ENCODE measurements at regions not wholly inside any gene's neighbourhood (a gene's known extent, or its start where the extent isn't known, plus 50 kb on each side); places are given as distances from the start of the nearest gene placed in this dataset.

DNA sequence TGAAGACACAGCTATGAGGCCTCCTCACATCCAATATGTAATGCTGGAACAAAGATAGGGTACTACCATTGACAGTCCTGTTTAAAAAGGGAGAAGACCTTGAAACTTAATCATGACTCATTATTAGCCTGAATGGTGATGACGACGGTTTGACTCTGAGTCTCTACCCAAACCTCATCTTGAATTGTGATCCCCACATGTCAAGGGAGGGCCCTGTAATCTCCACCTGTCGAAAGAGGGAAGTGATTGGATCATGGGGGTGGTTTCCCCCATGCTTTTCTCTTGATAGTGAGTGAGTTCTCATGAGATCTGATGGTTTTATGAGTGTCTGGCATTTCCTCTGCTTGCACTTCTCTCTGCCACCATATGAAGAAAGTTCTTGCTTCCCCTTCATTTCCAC is 395.3 kb upstream of the CPEB2 start:
- H3K23ac ChIP-seq (ENCODE audit: low read length): no peak overlapping the region
- H4K91ac ChIP-seq (ENCODE audit: low read depth, low read length): no peak overlapping the region
- no peak overlapping the region for H2AFZ ChIP-seq (ENCODE audit: insufficient read depth, low read length, poor library complexity)
- H2BK5ac ChIP-seq (ENCODE audit: low read depth, low read length, poor library complexity): no peak overlapping the region
- H3K14ac ChIP-seq (ENCODE audit: low read length): no peak overlapping the region
- no peaks in the 10 kb centered on the region for H3K36me3 ChIP-seq (ENCODE audit: control insufficient read depth in 1 of 2, insufficient read depth in 2 of 2, low read length in 2 of 2)
- no peak overlapping the region for H3K4me2 ChIP-seq (ENCODE audit: low read length)
- no peak overlapping the region for H3K9ac ChIP-seq (ENCODE audit: low read length)
- H4K12ac ChIP-seq (ENCODE audit: low read depth, low read length): no peak overlapping the region
- no peaks in the 10 kb centered on the region for H3K4me1 ChIP-seq (ENCODE audit: control insufficient read depth in 1 of 2, insufficient read depth in 2 of 2, low read length in 2 of 2)
- H3K18ac ChIP-seq (ENCODE audit: low read length): no peak overlapping the region
- H2AK5ac ChIP-seq (ENCODE audit: low read length): no peak overlapping the region
- H3K9me3 ChIP-seq (ENCODE audit: insufficient read depth, low read depth, low read length): peaks cover 2% of the 10 kb centered on the region
- WGBS (ENCODE audit: extremely low coverage, insufficient coverage, insufficient read length): no CpG with 5 or more reads among the region's 3 CpGs
- no peak overlapping the region for H4K8ac ChIP-seq (ENCODE audit: low read depth, low read length)
- no peak overlapping the region for H2BK120ac ChIP-seq (ENCODE audit: insufficient read depth, low read length, poor library complexity)
- H3K27me3 ChIP-seq (ENCODE audit: insufficient read depth, low read length): no peaks in the 10 kb centered on the region
- H3K4ac ChIP-seq (ENCODE audit: low read depth, low read length): no peak overlapping the region
- H3K27ac ChIP-seq (ENCODE audit: low read depth, low read length): no peak overlapping the region
- DNase-seq: no peak
- no peak overlapping the region for H3K4me3 ChIP-seq (ENCODE audit: low read depth, low read length)
- no peaks in the 10 kb centered on the region for H3K79me1 ChIP-seq (ENCODE audit: low read length)
- no peaks in the 10 kb centered on the region for H3K79me2 ChIP-seq (ENCODE audit: control insufficient read depth, insufficient read depth, low read length, poor library complexity)
- H2BK12ac ChIP-seq (ENCODE audit: low read length): no peak overlapping the region

DNA sequence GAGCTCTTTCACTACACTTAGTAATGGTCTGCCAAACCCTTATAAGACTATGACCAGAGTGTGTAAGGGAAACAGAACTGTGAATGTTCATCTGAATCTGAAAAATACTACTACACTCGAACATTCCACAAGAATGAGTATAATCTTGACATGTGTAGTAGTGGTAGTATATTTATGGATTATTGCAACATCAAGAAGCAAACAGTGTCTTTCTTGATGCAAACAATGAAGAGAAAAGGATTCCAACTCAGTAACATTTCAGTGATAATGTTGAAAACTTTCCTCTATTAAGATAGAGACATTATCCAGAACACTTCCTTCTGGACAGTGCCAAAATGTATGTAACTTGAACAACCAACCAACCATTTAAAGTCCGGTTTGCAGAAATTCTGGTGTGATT is 394.7 kb upstream of the CPEB2 start:
- no peaks in the 10 kb centered on the region for H3K27me3 ChIP-seq (ENCODE audit: insufficient read depth, low read length)
- no peak overlapping the region for H3K27ac ChIP-seq (ENCODE audit: low read depth, low read length)
- no peak overlapping the region for H2AFZ ChIP-seq (ENCODE audit: insufficient read depth, low read length, poor library complexity)
- no CpG with 5 or more reads among the region's 2 CpGs for WGBS (ENCODE audit: extremely low coverage, insufficient coverage, insufficient read length)
- no peak overlapping the region for H3K18ac ChIP-seq (ENCODE audit: low read length)
- no peak overlapping the region for H4K91ac ChIP-seq (ENCODE audit: low read depth, low read length)
- H3K9me3 ChIP-seq (ENCODE audit: insufficient read depth, low read depth, low read length): peaks cover 2% of the 10 kb centered on the region
- no peak overlapping the region for H2AK5ac ChIP-seq (ENCODE audit: low read length)
- H2BK120ac ChIP-seq (ENCODE audit: insufficient read depth, low read length, poor library complexity): no peak overlapping the region
- H3K9ac ChIP-seq (ENCODE audit: low read length): no peak overlapping the region
- H3K4ac ChIP-seq (ENCODE audit: low read depth, low read length): no peak overlapping the region
- H3K14ac ChIP-seq (ENCODE audit: low read length): no peak overlapping the region
- no peak overlapping the region for H4K12ac ChIP-seq (ENCODE audit: low read depth, low read length)
- no peak for DNase-seq
- H3K4me3 ChIP-seq (ENCODE audit: low read depth, low read length): no peak overlapping the region
- H2BK12ac ChIP-seq (ENCODE audit: low read length): no peak overlapping the region
- H3K4me2 ChIP-seq (ENCODE audit: low read length): no peak overlapping the region
- no peaks in the 10 kb centered on the region for H3K36me3 ChIP-seq (ENCODE audit: control insufficient read depth in 1 of 2, insufficient read depth in 2 of 2, low read length in 2 of 2)
- H3K79me1 ChIP-seq (ENCODE audit: low read length): no peaks in the 10 kb centered on the region
- no peaks in the 10 kb centered on the region for H3K79me2 ChIP-seq (ENCODE audit: control insufficient read depth, insufficient read depth, low read length, poor library complexity)
- H3K4me1 ChIP-seq (ENCODE audit: control insufficient read depth in 1 of 2, insufficient read depth in 2 of 2, low read length in 2 of 2): no peaks in the 10 kb centered on the region
- H2BK5ac ChIP-seq (ENCODE audit: low read depth, low read length, poor library complexity): no peak overlapping the region
- no peak overlapping the region for H3K23ac ChIP-seq (ENCODE audit: low read length)
- H4K8ac ChIP-seq (ENCODE audit: low read depth, low read length): no peak overlapping the region

GRCh38 chr4:14608630-14609029 is 393.7 kb upstream of the CPEB2 start:
- Histone ChIP-seq H3K79me1 (ENCODE audit: low read length) (no peaks in the 10 kb centered on the region), H3K4ac (ENCODE audit: low read depth, low read length) (no peak overlapping the region), H3K4me3 (ENCODE audit: low read depth, low read length) (no peak overlapping the region), H4K8ac (ENCODE audit: low read depth, low read length) (no peak overlapping the region), H3K27me3 (ENCODE audit: insufficient read depth, low read length) (no peaks in the 10 kb centered on the region), H2BK12ac (ENCODE audit: low read length) (no peak overlapping the region), H2AFZ (ENCODE audit: insufficient read depth, low read length, poor library complexity) (no peak overlapping the region), H3K14ac (ENCODE audit: low read length) (no peak overlapping the region), H3K18ac (ENCODE audit: low read length) (no peak overlapping the region), H2BK120ac (ENCODE audit: insufficient read depth, low read length, poor library complexity) (no peak overlapping the region), H4K91ac (ENCODE audit: low read depth, low read length) (no peak overlapping the region), H3K79me2 (ENCODE audit: control insufficient read depth, insufficient read depth, low read length, poor library complexity) (no peaks in the 10 kb centered on the region), H2AK5ac (ENCODE audit: low read length) (no peak overlapping the region), H3K36me3 (ENCODE audit: control insufficient read depth in 1 of 2, insufficient read depth in 2 of 2, low read length in 2 of 2) (no peaks in the 10 kb centered on the region), H3K27ac (ENCODE audit: low read depth, low read length) (no peak overlapping the region), H3K9me3 (ENCODE audit: insufficient read depth, low read depth, low read length) (peaks cover 2% of the 10 kb centered on the region), H3K9ac (ENCODE audit: low read length) (no peak overlapping the region), H3K4me1 (ENCODE audit: control insufficient read depth in 1 of 2, insufficient read depth in 2 of 2, low read length in 2 of 2) (no peaks in the 10 kb centered on the region), H3K23ac (ENCODE audit: low read length) (no peak overlapping the region), H2BK5ac (ENCODE audit: low read depth, low read length, poor library complexity) (no peak overlapping the region), H4K12ac (ENCODE audit: low read depth, low read length) (no peak overlapping the region), H3K4me2 (ENCODE audit: low read length) (no peak overlapping the region)
- no peak for DNase-seq

DNA sequence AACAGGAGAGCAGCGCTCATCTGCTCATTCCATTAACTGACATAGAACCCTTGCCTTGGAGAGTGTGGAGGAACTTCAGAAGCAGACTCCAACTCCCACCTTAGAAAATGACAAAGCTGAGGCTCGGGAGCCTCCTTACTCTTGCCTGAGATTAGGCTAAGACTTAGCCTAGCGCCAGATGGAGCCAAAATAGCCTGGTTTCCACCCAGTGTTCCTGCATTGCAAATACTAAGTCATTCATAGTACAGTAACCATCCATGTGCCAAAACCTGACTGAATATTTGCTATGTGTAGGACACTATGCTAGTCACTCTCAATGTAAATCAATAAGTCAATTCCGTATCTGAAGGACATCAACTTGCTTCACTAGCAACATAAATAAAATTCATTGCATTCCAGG is 387.4 kb upstream of the CPEB2 start:
- H4K91ac ChIP-seq (ENCODE audit: low read depth, low read length): no peak overlapping the region
- no peak overlapping the region for H3K9ac ChIP-seq (ENCODE audit: low read length)
- no peak overlapping the region for H3K27ac ChIP-seq (ENCODE audit: low read depth, low read length)
- H2AK5ac ChIP-seq (ENCODE audit: low read length): no peak overlapping the region
- H2BK12ac ChIP-seq (ENCODE audit: low read length): no peak overlapping the region
- no peaks in the 10 kb centered on the region for H3K4me1 ChIP-seq (ENCODE audit: control insufficient read depth in 1 of 2, insufficient read depth in 2 of 2, low read length in 2 of 2)
- H4K12ac ChIP-seq (ENCODE audit: low read depth, low read length): no peak overlapping the region
- H3K27me3 ChIP-seq (ENCODE audit: insufficient read depth, low read length): no peaks in the 10 kb centered on the region
- H2AFZ ChIP-seq (ENCODE audit: insufficient read depth, low read length, poor library complexity): no peak overlapping the region
- no peak overlapping the region for H4K8ac ChIP-seq (ENCODE audit: low read depth, low read length)
- no peak overlapping the region for H3K14ac ChIP-seq (ENCODE audit: low read length)
- no peak overlapping the region for H3K4ac ChIP-seq (ENCODE audit: low read depth, low read length)
- no peak for DNase-seq
- H3K18ac ChIP-seq (ENCODE audit: low read length): no peak overlapping the region
- WGBS (ENCODE audit: extremely low coverage, insufficient coverage, insufficient read length): no CpG with 5 or more reads among the region's 4 CpGs
- no peak overlapping the region for H3K4me3 ChIP-seq (ENCODE audit: low read depth, low read length)
- H3K23ac ChIP-seq (ENCODE audit: low read length): no peak overlapping the region
- H3K9me3 ChIP-seq (ENCODE audit: insufficient read depth, low read depth, low read length): peaks cover 2% of the 10 kb centered on the region
- H3K79me2 ChIP-seq (ENCODE audit: control insufficient read depth, insufficient read depth, low read length, poor library complexity): no peaks in the 10 kb centered on the region
- no peaks in the 10 kb centered on the region for H3K36me3 ChIP-seq (ENCODE audit: control insufficient read depth in 1 of 2, insufficient read depth in 2 of 2, low read length in 2 of 2)
- H3K4me2 ChIP-seq (ENCODE audit: low read length): no peak overlapping the region
- no peak overlapping the region for H2BK5ac ChIP-seq (ENCODE audit: low read depth, low read length, poor library complexity)
- no peaks in the 10 kb centered on the region for H3K79me1 ChIP-seq (ENCODE audit: low read length)
- H2BK120ac ChIP-seq (ENCODE audit: insufficient read depth, low read length, poor library complexity): no peak overlapping the region

DNA sequence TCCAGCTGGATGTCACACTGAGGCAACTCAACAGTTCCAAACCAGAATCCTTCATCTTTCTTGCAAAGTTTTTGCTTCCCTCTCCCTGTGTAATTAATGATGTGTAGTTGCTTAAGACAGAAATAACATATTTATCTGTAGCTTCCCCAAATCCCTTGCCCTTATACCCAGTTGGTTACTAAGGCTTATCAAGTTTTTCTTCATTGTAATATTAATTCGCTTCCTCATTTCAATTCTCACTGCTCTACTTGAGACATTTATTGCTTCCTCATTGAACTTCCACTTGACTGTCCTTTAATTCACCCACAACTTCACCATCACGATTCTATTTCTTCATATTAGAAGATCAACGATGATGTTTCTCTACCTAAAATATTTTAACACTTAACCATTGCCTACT is 386.6 kb upstream of the CPEB2 start:
- Histone ChIP-seq H3K4me3 (ENCODE audit: low read depth, low read length) (no peak overlapping the region), H3K9ac (ENCODE audit: low read length) (no peak overlapping the region), H3K23ac (ENCODE audit: low read length) (no peak overlapping the region), H3K27me3 (ENCODE audit: insufficient read depth, low read length) (no peaks in the 10 kb centered on the region), H3K14ac (ENCODE audit: low read length) (no peak overlapping the region), H4K8ac (ENCODE audit: low read depth, low read length) (no peak overlapping the region), H4K12ac (ENCODE audit: low read depth, low read length) (no peak overlapping the region), H2AK5ac (ENCODE audit: low read length) (no peak overlapping the region), H2BK120ac (ENCODE audit: insufficient read depth, low read length, poor library complexity) (no peak overlapping the region), H3K4me2 (ENCODE audit: low read length) (no peak overlapping the region), H3K9me3 (ENCODE audit: insufficient read depth, low read depth, low read length) (peaks cover 2% of the 10 kb centered on the region), H3K36me3 (ENCODE audit: control insufficient read depth in 1 of 2, insufficient read depth in 2 of 2, low read length in 2 of 2) (no peaks in the 10 kb centered on the region), H3K27ac (ENCODE audit: low read depth, low read length) (no peak overlapping the region), H2BK5ac (ENCODE audit: low read depth, low read length, poor library complexity) (no peak overlapping the region), H3K18ac (ENCODE audit: low read length) (no peak overlapping the region), H4K91ac (ENCODE audit: low read depth, low read length) (no peak overlapping the region), H3K4me1 (ENCODE audit: control insufficient read depth in 1 of 2, insufficient read depth in 2 of 2, low read length in 2 of 2) (no peaks in the 10 kb centered on the region), H2BK12ac (ENCODE audit: low read length) (no peak overlapping the region), H2AFZ (ENCODE audit: insufficient read depth, low read length, poor library complexity) (no peak overlapping the region), H3K79me1 (ENCODE audit: low read length) (no peaks in the 10 kb centered on the region), H3K4ac (ENCODE audit: low read depth, low read length) (no peak overlapping the region), H3K79me2 (ENCODE audit: control insufficient read depth, insufficient read depth, low read length, poor library complexity) (no peaks in the 10 kb centered on the region)
- 100% methylated on average over 2 of the region's 3 CpGs for WGBS (ENCODE audit: extremely low coverage, insufficient coverage, insufficient read length)
- no peak for DNase-seq

Data from trophoblast cell (in vitro differentiated cells and primary cell).